ENCODE measurements at regions not wholly inside any gene's neighbourhood (a gene's known extent, or its start where the extent isn't known, plus 50 kb on each side); places are given as distances from the start of the nearest gene placed in this dataset.

DNA sequence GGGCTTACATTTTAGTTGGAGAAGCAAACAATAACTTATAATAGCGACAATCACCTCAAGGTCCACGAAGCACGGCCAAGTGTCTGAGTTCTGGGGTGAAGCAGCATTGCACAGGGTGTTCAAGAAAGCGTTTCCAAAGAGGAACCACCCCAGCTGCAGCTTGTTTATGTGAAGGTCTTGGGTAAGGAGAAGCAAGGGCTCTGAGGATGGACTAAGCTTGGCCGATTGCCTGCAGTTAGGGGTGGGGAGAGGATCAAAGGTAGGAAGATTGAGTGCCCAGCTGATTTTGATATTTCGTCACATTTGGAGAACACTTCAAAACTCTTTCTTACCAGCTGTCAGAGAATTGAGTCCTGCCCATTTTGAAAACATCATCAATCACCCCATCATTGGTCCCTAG is 321.6 kb upstream of the DNAJC19 start:
- POLR2A ChIA-PET = no interaction called here
- Mint-ChIP-seq H3K27me3 (peaks cover 0 to 2% of the 10 kb centered on the region in 2 donors), H3K27ac (no peak overlapping the region), H3K4me1 (no peaks in the 10 kb centered on the region), H3K36me3 (no peaks in the 10 kb centered on the region), H3K4me3 (no peak overlapping the region), H3K9me3 (peaks cover 0 to 29% (median 4%) of the 10 kb centered on the region in 5 donors)
- no peaks in the 10 kb centered on the region for H3K9me3 ChIP-seq (ENCODE audit: low read length)
- CTCF ChIA-PET = no interaction called here
- DNase-seq = no peak
- no peaks in the 10 kb centered on the region for H3K36me3 ChIP-seq (ENCODE audit: insufficient read depth, low read length)
- H3K4me1 ChIP-seq (ENCODE audit: insufficient read depth, low read length) = no peaks in the 10 kb centered on the region
- H3K4me3 ChIP-seq (ENCODE audit: low read length) = no peak overlapping the region
- H3K27ac ChIP-seq (ENCODE audit: low read depth, low read length) = no peak overlapping the region
- H3K27me3 ChIP-seq (ENCODE audit: insufficient read depth, low read length, poor library complexity, severe bottlenecking) = no peaks in the 10 kb centered on the region

DNA sequence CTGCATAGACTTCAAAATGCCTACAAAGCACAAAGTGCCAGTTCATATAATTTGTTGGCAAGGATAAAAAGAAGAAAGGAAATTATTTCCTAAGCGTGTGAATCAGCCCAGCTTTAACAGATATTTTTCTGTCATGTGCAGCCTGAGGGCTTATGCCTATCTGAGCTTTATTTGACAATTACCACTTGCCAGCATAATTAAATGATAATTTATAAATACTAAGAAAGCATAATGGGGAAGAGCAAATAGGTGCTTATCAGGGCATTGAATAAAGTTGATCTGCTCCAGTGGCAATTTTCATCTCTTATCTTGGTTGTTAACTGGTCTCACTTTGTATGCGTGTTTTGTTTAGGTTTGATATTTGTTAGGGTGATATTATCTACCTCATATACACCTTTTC is 313.4 kb upstream of the DNAJC19 start:
- H3K27me3 Mint-ChIP-seq = peaks cover 0 to 3% of the 10 kb centered on the region in 2 donors
- no peak overlapping the region for H3K27ac ChIP-seq (ENCODE audit: low read depth, low read length)
- no peaks in the 10 kb centered on the region for H3K4me1 Mint-ChIP-seq
- no peaks in the 10 kb centered on the region for H3K4me1 ChIP-seq (ENCODE audit: insufficient read depth, low read length)
- no peaks in the 10 kb centered on the region for H3K36me3 ChIP-seq (ENCODE audit: insufficient read depth, low read length)
- H3K4me3 ChIP-seq (ENCODE audit: low read length) = no peak overlapping the region
- H3K27me3 ChIP-seq (ENCODE audit: insufficient read depth, low read length, poor library complexity, severe bottlenecking) = no peaks in the 10 kb centered on the region
- H3K27ac Mint-ChIP-seq = no peak overlapping the region
- no peaks in the 10 kb centered on the region for H3K9me3 ChIP-seq (ENCODE audit: low read length)
- no peak for DNase-seq
- ChIA-PET CTCF (no interaction called here), POLR2A (no interaction called here)
- H3K9me3 Mint-ChIP-seq = peaks cover 0 to 15% (median 4%) of the 10 kb centered on the region in 5 donors
- H3K36me3 Mint-ChIP-seq = no peaks in the 10 kb centered on the region
- H3K4me3 Mint-ChIP-seq = no peak overlapping the region

- Histone ChIP-seq H3K27me3 (ENCODE audit: insufficient read depth, low read length, poor library complexity, severe bottlenecking) (no peaks in the 10 kb centered on the region), H3K9me3 (ENCODE audit: low read length) (no peaks in the 10 kb centered on the region), H3K4me1 (ENCODE audit: insufficient read depth, low read length) (no peaks in the 10 kb centered on the region), H3K27ac (ENCODE audit: low read depth, low read length) (no peak overlapping the region), H3K36me3 (ENCODE audit: insufficient read depth, low read length) (no peaks in the 10 kb centered on the region), H3K4me3 (ENCODE audit: low read length) (no peak overlapping the region)
- Mint-ChIP-seq H3K27ac (no peak overlapping the region), H3K9me3 (peaks cover 0 to 10% (median 0%) of the 10 kb centered on the region in 5 donors), H3K36me3 (no peaks in the 10 kb centered on the region), H3K4me1 (no peaks in the 10 kb centered on the region), H3K27me3 (peaks cover 4 to 6% of the 10 kb centered on the region in 2 donors), H3K4me3 (no peak overlapping the region)
- POLR2A ChIA-PET = no interaction called here
- CTCF ChIA-PET = no interaction called here
- DNase-seq = no peak
Observed at GRCh38 chr3:181300033-181300432, 310.5 kb upstream of the DNAJC19 start.

- Mint-ChIP-seq H3K4me1 (no peaks in the 10 kb centered on the region), H3K4me3 (no peak overlapping the region), H3K36me3 (no peaks in the 10 kb centered on the region), H3K27me3 (peaks cover 4 to 6% of the 10 kb centered on the region in 2 donors), H3K27ac (no peak overlapping the region), H3K9me3 (peaks cover 0 to 6% (median 0%) of the 10 kb centered on the region in 5 donors)
- no peak for DNase-seq
- H3K36me3 ChIP-seq (ENCODE audit: insufficient read depth, low read length) = no peaks in the 10 kb centered on the region
- H3K4me3 ChIP-seq (ENCODE audit: low read length) = no peak overlapping the region
- H3K27me3 ChIP-seq (ENCODE audit: insufficient read depth, low read length, poor library complexity, severe bottlenecking) = no peaks in the 10 kb centered on the region
- no peaks in the 10 kb centered on the region for H3K9me3 ChIP-seq (ENCODE audit: low read length)
- CTCF ChIA-PET = no interaction called here
- POLR2A ChIA-PET = no interaction called here
- H3K4me1 ChIP-seq (ENCODE audit: insufficient read depth, low read length) = no peaks in the 10 kb centered on the region
- no peak overlapping the region for H3K27ac ChIP-seq (ENCODE audit: low read depth, low read length)
Observed at GRCh38 chr3:181298421-181298820, 308.9 kb upstream of the DNAJC19 start.

GRCh38 chr3:181292984-181293383 is 303.4 kb upstream of the DNAJC19 start:
- H3K36me3 Mint-ChIP-seq = no peaks in the 10 kb centered on the region

GRCh38 chr3:181290941-181291340 is 301.4 kb upstream of the DNAJC19 start:
- no peaks in the 10 kb centered on the region for H3K27me3 Mint-ChIP-seq
- H3K4me3 ChIP-seq (ENCODE audit: low read length) = no peak overlapping the region
- H3K4me1 Mint-ChIP-seq = no peaks in the 10 kb centered on the region
- H3K27me3 ChIP-seq (ENCODE audit: insufficient read depth, low read length, poor library complexity, severe bottlenecking) = no peaks in the 10 kb centered on the region
- ChIA-PET CTCF (no interaction called here), POLR2A (no interaction called here)
- no peaks in the 10 kb centered on the region for H3K36me3 Mint-ChIP-seq
- no peak overlapping the region for H3K4me3 Mint-ChIP-seq
- H3K4me1 ChIP-seq (ENCODE audit: insufficient read depth, low read length) = no peaks in the 10 kb centered on the region
- no peaks in the 10 kb centered on the region for H3K9me3 ChIP-seq (ENCODE audit: low read length)
- H3K9me3 Mint-ChIP-seq = peaks cover 0 to 2% (median 0%) of the 10 kb centered on the region in 5 donors
- no peak for DNase-seq
- no peak overlapping the region for H3K27ac Mint-ChIP-seq
- no peak overlapping the region for H3K27ac ChIP-seq (ENCODE audit: low read depth, low read length)
- no peaks in the 10 kb centered on the region for H3K36me3 ChIP-seq (ENCODE audit: insufficient read depth, low read length)

More at GRCh38 chr3:181292984-181293383, 303.4 kb upstream of the DNAJC19 start:
- DNase-seq = no peak
- Histone ChIP-seq H3K36me3 (ENCODE audit: insufficient read depth, low read length) (no peaks in the 10 kb centered on the region), H3K9me3 (ENCODE audit: low read length) (no peaks in the 10 kb centered on the region), H3K4me3 (ENCODE audit: low read length) (no peak overlapping the region), H3K4me1 (ENCODE audit: insufficient read depth, low read length) (no peaks in the 10 kb centered on the region), H3K27ac (ENCODE audit: low read depth, low read length) (no peak overlapping the region), H3K27me3 (ENCODE audit: insufficient read depth, low read length, poor library complexity, severe bottlenecking) (no peaks in the 10 kb centered on the region)
- peaks cover 0 to 2% (median 0%) of the 10 kb centered on the region in 5 donors for H3K9me3 Mint-ChIP-seq
- ChIA-PET CTCF (no interaction called here), POLR2A (no interaction called here)
- no peak overlapping the region for H3K27ac Mint-ChIP-seq
- H3K4me1 Mint-ChIP-seq = no peaks in the 10 kb centered on the region
- H3K27me3 Mint-ChIP-seq = peaks cover 1 to 6% of the 10 kb centered on the region in 2 donors
- H3K4me3 Mint-ChIP-seq = no peak overlapping the region

DNA sequence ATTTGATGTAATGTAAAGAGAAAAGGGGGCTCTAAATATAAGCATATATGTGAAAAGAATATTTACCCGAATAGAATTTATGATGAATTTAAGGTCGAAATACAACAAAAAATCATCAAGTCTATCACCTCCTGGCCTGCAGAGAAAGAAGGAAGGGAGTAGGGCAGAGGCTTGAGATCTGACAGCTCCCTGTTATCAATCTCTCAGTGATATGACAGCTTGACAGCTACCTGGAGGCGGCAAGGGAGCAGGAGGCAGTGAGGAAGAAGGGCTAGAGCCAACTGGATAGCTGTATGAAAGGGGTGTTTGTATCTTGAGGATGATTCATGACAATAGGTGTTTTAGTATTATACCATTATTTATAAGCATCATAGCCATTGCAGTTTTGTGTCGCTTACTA is 299.8 kb upstream of the DNAJC19 start:
- H3K27ac ChIP-seq (ENCODE audit: low read depth, low read length) = no peak overlapping the region

GRCh38 chr3:181288145-181288544 is 298.6 kb upstream of the DNAJC19 start:
- Mint-ChIP-seq H3K4me3 (no peak overlapping the region), H3K9me3 (peaks cover 0 to 2% (median 0%) of the 10 kb centered on the region in 5 donors), H3K36me3 (no peaks in the 10 kb centered on the region), H3K27me3 (peaks cover 3 to 4% of the 10 kb centered on the region in 2 donors), H3K27ac (no peak overlapping the region), H3K4me1 (no peaks in the 10 kb centered on the region)
- Histone ChIP-seq H3K27me3 (ENCODE audit: insufficient read depth, low read length, poor library complexity, severe bottlenecking) (no peaks in the 10 kb centered on the region), H3K9me3 (ENCODE audit: low read length) (no peaks in the 10 kb centered on the region), H3K36me3 (ENCODE audit: insufficient read depth, low read length) (no peaks in the 10 kb centered on the region), H3K4me1 (ENCODE audit: insufficient read depth, low read length) (no peaks in the 10 kb centered on the region), H3K4me3 (ENCODE audit: low read length) (no peak overlapping the region), H3K27ac (ENCODE audit: low read depth, low read length) (no peak overlapping the region)
- ChIA-PET POLR2A (no interaction called here), CTCF (no interaction called here)
- no peak for DNase-seq

More for the DNA sequence above, 299.8 kb upstream of the DNAJC19 start:
- no peaks in the 10 kb centered on the region for H3K27me3 Mint-ChIP-seq
- Histone ChIP-seq H3K27me3 (ENCODE audit: insufficient read depth, low read length, poor library complexity, severe bottlenecking) (no peaks in the 10 kb centered on the region), H3K36me3 (ENCODE audit: insufficient read depth, low read length) (no peaks in the 10 kb centered on the region), H3K9me3 (ENCODE audit: low read length) (no peaks in the 10 kb centered on the region), H3K4me3 (ENCODE audit: low read length) (no peak overlapping the region), H3K4me1 (ENCODE audit: insufficient read depth, low read length) (no peaks in the 10 kb centered on the region)
- ChIA-PET POLR2A (no interaction called here), CTCF (no interaction called here)
- H3K27ac Mint-ChIP-seq = no peak overlapping the region
- peaks cover 0 to 2% (median 0%) of the 10 kb centered on the region in 5 donors for H3K9me3 Mint-ChIP-seq
- H3K4me1 Mint-ChIP-seq = no peaks in the 10 kb centered on the region
- DNase-seq = no peak
- no peak overlapping the region for H3K4me3 Mint-ChIP-seq
- no peaks in the 10 kb centered on the region for H3K36me3 Mint-ChIP-seq

GRCh38 chr3:181279239-181279565 is 289.7 kb upstream of the DNAJC19 start:
- Mint-ChIP-seq H3K27ac (no peak overlapping the region), H3K4me3 (no peak overlapping the region), H3K9me3 (peaks cover 0 to 5% (median 0%) of the 10 kb centered on the region in 5 donors), H3K27me3 (peaks cover 4 to 9% of the 10 kb centered on the region in 2 donors), H3K36me3 (no peaks in the 10 kb centered on the region), H3K4me1 (no peaks in the 10 kb centered on the region)
- no peak for DNase-seq
- no peaks in the 10 kb centered on the region for H3K27me3 ChIP-seq (ENCODE audit: insufficient read depth, low read length, poor library complexity, severe bottlenecking)
- H3K4me1 ChIP-seq (ENCODE audit: insufficient read depth, low read length) = no peaks in the 10 kb centered on the region
- no peaks in the 10 kb centered on the region for H3K9me3 ChIP-seq (ENCODE audit: low read length)
- H3K4me3 ChIP-seq (ENCODE audit: low read length) = no peak overlapping the region
- ChIA-PET CTCF (no interaction called here), POLR2A (no interaction called here)
- H3K36me3 ChIP-seq (ENCODE audit: insufficient read depth, low read length) = no peaks in the 10 kb centered on the region
- H3K27ac ChIP-seq (ENCODE audit: low read depth, low read length) = no peak overlapping the region

All from CD8-positive, alpha-beta memory T cell (primary cell).